Tibial nerve (tissue), 3 donors: ENCODE measurements at regions not wholly inside any gene's neighbourhood (a gene's known extent, or its start where the extent isn't known, plus 50 kb on each side); places are given as distances from the start of the nearest gene placed in this dataset.

Source experiments
- EP300 ChIP-seq, 2 donors: sonication (generic); formaldehyde crosslinking; IDR thresholded peaks; one replicate each; pipeline ENCODE4 v1.6.1; 2017; ENCODE audit warnings: antibody characterized with exemption in 2 of 2, mild to moderate bottlenecking in 1 of 2
- POLR2A ChIP-seq, 2 donors: fragments of 450-650 bp; IDR thresholded peaks; one replicate each; pipeline ENCODE4 v1.6.1; 2017; ENCODE audit warnings: antibody characterized with exemption in 2 of 2, mild to moderate bottlenecking in 2 of 2, moderate library complexity in 2 of 2

GRCh38 chr5:74179701-74180100, 460.8 kb downstream of the ENC1 start:
- no peak for TF ChIP-seq EP300 (IDR thresholded peaks at IDR 0.05)
- TF ChIP-seq POLR2A (IDR thresholded peaks at IDR 0.05): no peak
